Ascending aorta (tissue), 2 donors: ENCODE measurements at regions not wholly inside any gene's neighbourhood (a gene's known extent, or its start where the extent isn't known, plus 50 kb on each side); places are given as distances from the start of the nearest gene placed in this dataset.

ENCODE experiments used
- DNase-seq, 2 donors: peaks; one replicate each; pipeline ENCODE4 v3.0.0-alpha.2; 2019; ENCODE audit warnings: low spot score in 2 of 2
- H3K27ac ChIP-seq, 2 donors: fragments of 200-600 bp; sonication (generic); one replicate each; pipeline ENCODE4 v1.5.1; 2016 to 2017; ENCODE audit warnings: mild to moderate bottlenecking in 1 of 2
- H3K27me3 ChIP-seq: fragments of 200-600 bp; sonication (generic); one replicate; pipeline ENCODE4 v1.5.1; 2017
- H3K36me3 ChIP-seq, 2 donors: fragments of 200-600 bp; sonication (generic); one replicate each; pipeline ENCODE4 v1.5.1; 2016
- H3K4me1 ChIP-seq, 2 donors: fragments of 200-600 bp; sonication (generic); one replicate each; pipeline ENCODE4 v1.5.1; 2016 to 2017; ENCODE audit warnings: mild to moderate bottlenecking in 1 of 2
- H3K4me3 ChIP-seq, 2 donors: fragments of 200-600 bp; sonication (generic); one replicate each; pipeline ENCODE4 v1.5.1; 2016 to 2017; ENCODE audit warnings: mild to moderate bottlenecking in 1 of 2
- H3K9me3 ChIP-seq, 2 donors: fragments of 200-600 bp; sonication (generic); one replicate each; pipeline ENCODE4 v1.5.1; 2016
- CTCF ChIP-seq, 3 experiments: fragments of 200-600 bp in 2 of 3; fragments of 450-650 bp in 1 of 3; sonication (generic) in 2 of 3; IDR thresholded peaks; one replicate each; pipeline ENCODE4 v1.5.1; 2016 to 2019; ENCODE audit warnings: antibody characterized with exemption in 3 of 3, mild to moderate bottlenecking in 1 of 3, moderate library complexity in 1 of 3
- intact Hi-C: fragments of 100-400 bp; cut with DNase I; formaldehyde crosslinking; loops from one replicate; pipeline ENCODE4 v1.15.1; 2023

DNA sequence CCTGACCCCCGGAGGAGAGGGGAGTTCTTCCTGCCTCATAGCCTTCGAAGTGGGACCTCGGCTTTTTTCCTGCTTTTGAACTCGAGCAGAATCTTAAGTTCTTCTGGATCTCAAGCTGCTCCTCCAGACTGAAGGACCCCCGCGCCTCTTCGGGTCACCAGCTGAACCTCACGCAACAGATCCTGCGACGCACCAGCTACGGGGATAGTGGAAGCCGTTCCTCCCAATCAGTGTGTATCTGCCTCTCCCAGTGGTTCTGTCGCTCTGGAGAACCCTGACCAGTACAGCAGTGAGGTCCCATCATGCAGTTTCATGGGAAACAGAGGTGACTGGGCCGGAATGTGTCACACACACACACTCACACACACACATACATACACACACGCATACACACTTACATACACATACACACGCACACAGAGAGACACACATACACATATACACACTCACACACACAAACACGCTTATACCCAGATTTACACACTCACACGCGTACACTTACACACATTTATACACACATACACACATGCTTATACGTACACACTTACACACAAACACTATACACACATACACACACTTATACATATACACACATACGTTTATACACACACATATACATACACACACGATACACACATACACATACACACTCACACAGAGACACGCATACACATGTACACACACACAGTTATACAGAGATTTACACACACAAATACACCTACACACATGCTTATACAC, 170.0 kb downstream of the TTLL2 start:
- intact Hi-C loops: no loop called here
- H3K27me3 ChIP-seq: no peaks in the 10 kb centered on the region
- H3K27ac ChIP-seq: no peak overlapping the region
- no peaks in the 10 kb centered on the region for H3K36me3 ChIP-seq
- H3K9me3 ChIP-seq: no peaks in the 10 kb centered on the region
- DNase-seq: no peak
- peaks cover 0 to 12% of the 10 kb centered on the region in 2 donors for H3K4me1 ChIP-seq
- no peak for TF ChIP-seq CTCF (IDR thresholded peaks at IDR 0.05)
- H3K4me3 ChIP-seq: no peak overlapping the region

DNA sequence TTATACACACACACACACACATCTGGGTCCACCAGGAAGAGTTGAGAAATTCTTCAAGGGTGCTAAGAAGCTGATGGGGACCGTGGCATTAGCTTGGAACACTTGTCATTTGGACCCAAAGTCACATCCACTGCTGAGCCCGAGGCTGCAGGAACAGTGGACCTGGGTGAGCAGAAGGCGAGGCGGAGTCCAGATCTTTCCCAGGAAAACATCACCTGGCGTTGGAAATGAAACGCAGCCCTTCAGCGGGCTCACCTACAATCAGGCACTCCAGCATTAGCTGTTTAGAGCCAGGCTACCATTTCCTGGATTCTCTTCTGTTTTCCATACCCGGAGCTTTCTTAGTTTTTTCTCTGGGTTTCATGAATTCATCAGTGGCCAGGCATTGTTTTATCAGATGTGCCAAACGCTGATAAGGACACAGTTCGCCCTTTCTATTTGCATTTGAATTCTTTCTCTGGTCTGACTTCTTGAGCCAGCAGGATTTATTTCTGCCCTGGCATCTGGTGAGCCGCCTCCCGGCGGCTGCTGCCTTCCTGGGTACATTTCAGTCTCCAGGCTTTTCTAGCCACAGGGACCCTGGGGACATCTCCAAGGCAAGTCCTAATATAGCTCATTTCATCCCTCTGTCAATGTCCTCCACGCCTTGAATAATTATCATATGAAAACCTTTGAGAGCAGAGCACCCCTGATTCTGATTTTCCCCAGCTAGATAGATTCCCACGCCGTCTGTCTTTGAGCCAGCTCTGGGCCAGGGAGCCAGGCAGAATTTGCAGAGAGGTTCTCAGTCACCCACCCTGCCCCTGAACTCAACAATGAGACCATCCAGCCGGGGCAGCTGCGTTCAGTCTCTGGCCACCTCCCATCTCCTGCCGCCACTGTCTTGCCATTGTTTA, 170.9 kb downstream of the TTLL2 start:
- Histone ChIP-seq H3K36me3 (no peaks in the 10 kb centered on the region), H3K4me3 (no peak overlapping the region), H3K9me3 (no peaks in the 10 kb centered on the region), H3K4me1 (peaks cover 0 to 12% of the 10 kb centered on the region in 2 donors), H3K27ac (peak overlapping the region in 1 of 2 donors; percentile 20), H3K27me3 (no peaks in the 10 kb centered on the region)
- TF ChIP-seq CTCF (IDR thresholded peaks at IDR 0.05): no peak
- intact Hi-C loops: no loop called here
- DNase-seq: no peak

DNA sequence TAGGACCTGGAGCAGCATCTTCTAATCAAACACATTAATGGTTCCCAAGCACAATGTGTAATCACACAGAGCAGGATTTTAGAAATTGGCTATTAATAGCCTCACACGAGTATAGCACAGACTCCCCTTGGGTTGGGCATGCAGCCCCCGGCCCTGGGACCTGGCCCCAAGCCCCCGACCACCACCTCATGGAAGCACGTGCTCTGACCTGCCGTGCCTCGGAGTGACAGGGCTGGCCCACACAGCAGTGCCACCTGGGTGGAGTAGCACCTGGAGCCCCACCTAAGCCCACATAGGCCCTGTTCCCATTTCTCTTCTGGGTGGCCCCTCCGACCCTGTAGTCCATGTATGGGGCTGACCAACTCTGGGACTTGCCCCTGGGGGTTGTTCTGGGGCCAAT, 171.8 kb downstream of the TTLL2 start:
- intact Hi-C loops: no loop called here
- no peak for DNase-seq
- no peaks in the 10 kb centered on the region for H3K9me3 ChIP-seq
- H3K27me3 ChIP-seq: no peaks in the 10 kb centered on the region
- H3K36me3 ChIP-seq: no peaks in the 10 kb centered on the region
- no peak for TF ChIP-seq CTCF (IDR thresholded peaks at IDR 0.05)
- H3K27ac ChIP-seq: no peak overlapping the region
- peaks cover 0 to 12% of the 10 kb centered on the region in 2 donors for H3K4me1 ChIP-seq
- H3K4me3 ChIP-seq: no peak overlapping the region

GRCh38 chr6:167497428-167498056, 172.7 kb downstream of the TTLL2 start:
- Histone ChIP-seq H3K36me3 (no peaks in the 10 kb centered on the region), H3K27me3 (no peaks in the 10 kb centered on the region), H3K4me1 (peaks cover 0 to 12% of the 10 kb centered on the region in 2 donors), H3K27ac (no peak overlapping the region), H3K9me3 (no peaks in the 10 kb centered on the region), H3K4me3 (no peak overlapping the region)
- intact Hi-C loops: no loop called here
- no peak for TF ChIP-seq CTCF (IDR thresholded peaks at IDR 0.05)
- no peak for DNase-seq

DNA sequence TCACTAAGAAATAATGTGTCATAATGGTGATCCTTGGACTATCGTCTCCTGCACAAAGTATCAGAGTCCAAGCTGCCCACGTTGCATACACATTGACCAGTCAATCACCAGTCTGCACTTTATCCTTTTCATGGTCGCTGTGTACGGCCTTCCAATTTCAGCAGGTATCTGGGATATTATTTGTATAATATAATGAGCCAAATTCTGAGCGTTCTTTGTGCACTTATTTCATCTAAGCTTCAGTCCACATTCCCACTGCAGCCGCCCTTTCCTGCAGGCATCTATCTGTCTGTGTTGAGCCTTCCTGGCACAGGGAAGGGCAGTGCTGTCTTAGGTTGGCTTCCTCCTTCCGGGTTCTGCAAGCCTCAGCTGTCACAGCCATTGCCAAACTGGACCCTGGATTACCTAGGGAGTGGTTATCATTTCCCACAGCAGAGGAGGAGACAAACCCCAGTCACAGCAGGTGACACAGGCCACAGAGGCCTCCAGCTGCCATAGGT, 174.3 kb downstream of the TTLL2 start:
- DNase-seq: no peak
- Histone ChIP-seq H3K27ac (no peak overlapping the region), H3K36me3 (no peaks in the 10 kb centered on the region), H3K4me3 (no peak overlapping the region), H3K9me3 (no peaks in the 10 kb centered on the region), H3K27me3 (no peaks in the 10 kb centered on the region), H3K4me1 (peaks cover 0 to 12% of the 10 kb centered on the region in 2 donors)
- TF ChIP-seq CTCF (IDR thresholded peaks at IDR 0.05): no peak
- intact Hi-C loops: no loop called here
